ENCODE measurements at regions not wholly inside any gene's neighbourhood (a gene's known extent, or its start where the extent isn't known, plus 50 kb on each side); places are given as distances from the start of the nearest gene placed in this dataset.

DNA sequence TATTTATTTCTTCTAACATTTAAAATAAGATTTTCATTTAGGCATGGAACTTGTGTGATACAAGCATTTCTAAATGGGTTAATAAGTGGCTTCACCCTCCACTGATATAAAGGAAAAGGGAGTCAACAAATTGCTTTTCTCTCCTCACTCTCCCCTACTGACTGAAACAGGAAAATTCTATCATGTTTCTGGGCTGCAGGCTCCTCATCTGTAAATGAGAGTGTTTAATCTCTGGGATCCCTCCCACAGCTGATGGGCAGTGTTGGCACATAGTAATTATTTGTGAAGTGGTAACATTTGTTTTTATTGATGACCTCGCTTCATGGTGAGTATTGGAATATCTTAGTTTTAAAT, 69.8 kb upstream of the WARS2 start:
- TF ChIP-seq POLR2A (IDR thresholded peaks at IDR 0.05; ENCODE audit: low read length): no peak
- TF ChIP-seq GATA1 (IDR thresholded peaks at IDR 0.05; ENCODE audit: low read depth, low read length): no peak
